SH-SY5Y (cell line): ENCODE measurements at regions not wholly inside any gene's neighbourhood (a gene's known extent, or its start where the extent isn't known, plus 50 kb on each side); places are given as distances from the start of the nearest gene placed in this dataset.

Experiments
- GATA2 ChIP-seq: IDR thresholded peaks from 2 replicates; pipeline ENCODE4 v1.6.1; 2011; ENCODE audit warnings: mild to moderate bottlenecking, low read depth, low read length
- GATA3 ChIP-seq: IDR thresholded peaks from 2 replicates; pipeline ENCODE4 v1.6.1; 2011; ENCODE audit warnings: low read depth, mild to moderate bottlenecking, low read length, moderate library complexity

- no peak for TF ChIP-seq GATA2
- no peak for TF ChIP-seq GATA3
These were observed 117.5 kb downstream of the ZNF330 start for GRCh38 chr4:141338238-141338637.

GRCh38 chr4:141339391-141339790 is 118.7 kb downstream of the ZNF330 start:
- no peak for TF ChIP-seq GATA3

- TF ChIP-seq GATA3 (no peak), GATA2 (no peak)
These were observed 119.3 kb downstream of the ZNF330 start for GRCh38 chr4:141339966-141340365.

GRCh38 chr4:141340458-141340857 is 119.8 kb downstream of the ZNF330 start:
- no peak for TF ChIP-seq GATA3
- no peak for TF ChIP-seq GATA2

- TF ChIP-seq GATA3 (no peak), GATA2 (no peak)
These were observed 125.4 kb downstream of the ZNF330 start for GRCh38 chr4:141346144-141346543.

- TF ChIP-seq GATA2 (no peak), GATA3 (no peak)
These were observed 127.0 kb downstream of the ZNF330 start for GRCh38 chr4:141347684-141348083.

- TF ChIP-seq GATA2: no peak
- TF ChIP-seq GATA3: no peak
These were observed 127.4 kb downstream of the ZNF330 start for GRCh38 chr4:141348125-141348524.

- TF ChIP-seq GATA2 (no peak), GATA3 (no peak)
These were observed 127.9 kb downstream of the ZNF330 start for GRCh38 chr4:141348573-141348972.

GRCh38 chr4:141349236-141349635 is 128.5 kb downstream of the ZNF330 start:
- TF ChIP-seq GATA2: no peak
- no peak for TF ChIP-seq GATA3

- TF ChIP-seq GATA3 (no peak), GATA2 (no peak)
These were observed 129.6 kb downstream of the ZNF330 start for GRCh38 chr4:141350122-141350905.

- TF ChIP-seq GATA3 (no peak), GATA2 (no peak)
These were observed 131.6 kb downstream of the ZNF330 start for GRCh38 chr4:141352331-141352730.

- TF ChIP-seq GATA3 (no peak), GATA2 (no peak)
These were observed 132.3 kb downstream of the ZNF330 start for GRCh38 chr4:141352909-141353525.

- TF ChIP-seq GATA2 (no peak), GATA3 (no peak)
These were observed 135.7 kb downstream of the ZNF330 start for GRCh38 chr4:141356321-141356962.

GRCh38 chr4:141356963-141357335 is 136.3 kb downstream of the ZNF330 start:
- TF ChIP-seq GATA3 (no peak), GATA2 (no peak)

- no peak for TF ChIP-seq GATA2
These were observed 150.5 kb downstream of the ZNF330 start for GRCh38 chr4:141371206-141371605.
